Activated naive CD4-positive, alpha-beta T cell treated with Interleukin-2 at 50 U/mL for 16 hours (primary cell): ENCODE measurements at regions not wholly inside any gene's neighbourhood (a gene's known extent, or its start where the extent isn't known, plus 50 kb on each side); places are given as distances from the start of the nearest gene placed in this dataset.

Experiments used
- DNase-seq: peaks from one replicate; pipeline ENCODE4 v3.0.0-alpha.2; 2020

DNA sequence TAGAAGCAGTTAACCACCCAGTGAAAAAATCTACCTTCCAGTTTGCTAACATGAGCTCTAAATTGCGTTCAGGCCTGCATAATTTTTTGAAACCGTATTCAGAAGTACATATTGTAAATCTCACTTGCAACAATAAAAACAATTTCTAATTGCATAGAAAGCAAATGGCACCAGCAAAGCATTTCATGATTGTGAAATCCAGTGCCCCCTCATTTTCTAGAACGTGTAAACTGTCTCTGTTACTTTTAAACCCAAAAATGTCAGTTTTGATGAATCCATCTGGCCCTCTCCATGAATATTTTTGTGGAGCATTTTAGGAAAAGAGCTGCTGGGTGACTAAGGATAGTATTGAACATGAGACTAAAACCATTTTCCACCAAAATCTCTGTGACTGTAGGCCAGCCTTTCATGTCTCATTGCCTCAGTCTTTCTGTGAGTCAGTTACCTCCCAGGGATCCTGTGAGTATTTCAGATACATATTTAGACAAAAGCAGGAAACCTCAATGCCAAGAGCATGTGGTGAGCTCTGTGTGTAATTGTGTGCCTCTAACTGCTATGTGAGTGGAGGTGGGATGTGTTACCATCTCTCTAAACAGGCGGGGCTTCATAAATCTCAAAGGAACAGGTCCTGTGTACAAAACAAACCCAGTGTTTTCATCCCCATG is 477.8 kb upstream of the DCC start:
- no peak for DNase-seq

DNA sequence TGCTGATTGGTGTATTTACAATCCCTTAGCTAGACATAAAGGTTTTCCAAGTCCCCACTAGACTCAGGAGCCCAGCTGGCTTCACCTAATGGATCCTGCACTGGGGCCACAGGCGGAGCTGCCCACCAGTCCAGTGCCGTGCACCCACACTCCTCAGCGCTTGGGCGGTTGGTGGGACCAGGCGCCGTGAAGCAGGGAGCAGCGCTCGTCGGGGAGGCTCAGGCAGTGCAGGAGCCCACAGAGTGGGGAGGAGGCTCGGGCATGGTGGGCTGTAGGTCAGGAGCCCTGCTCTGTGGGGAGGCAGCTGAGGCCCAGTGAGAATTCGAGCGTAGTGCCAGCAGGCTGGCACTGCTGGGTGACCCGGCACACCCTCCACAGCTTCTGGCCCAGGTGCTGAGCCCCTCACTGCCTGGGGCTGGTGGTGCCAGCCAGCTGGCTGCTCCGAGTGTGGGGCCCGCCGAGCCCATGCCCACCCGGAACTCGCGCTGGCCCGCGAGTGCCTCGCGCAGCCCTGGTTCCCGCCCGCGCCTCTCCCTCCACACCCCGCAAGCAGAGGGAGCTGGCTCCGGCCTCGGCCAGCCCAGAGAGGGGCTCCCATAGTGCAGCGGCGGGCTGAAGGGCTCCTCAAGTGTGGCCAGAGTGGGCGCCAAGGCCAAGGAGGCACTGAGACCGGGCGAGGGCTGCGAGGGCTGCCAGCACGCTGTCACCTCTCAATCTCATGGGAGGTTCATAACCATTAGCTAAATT is 475.6 kb upstream of the DCC start:
- no peak for DNase-seq

DNA sequence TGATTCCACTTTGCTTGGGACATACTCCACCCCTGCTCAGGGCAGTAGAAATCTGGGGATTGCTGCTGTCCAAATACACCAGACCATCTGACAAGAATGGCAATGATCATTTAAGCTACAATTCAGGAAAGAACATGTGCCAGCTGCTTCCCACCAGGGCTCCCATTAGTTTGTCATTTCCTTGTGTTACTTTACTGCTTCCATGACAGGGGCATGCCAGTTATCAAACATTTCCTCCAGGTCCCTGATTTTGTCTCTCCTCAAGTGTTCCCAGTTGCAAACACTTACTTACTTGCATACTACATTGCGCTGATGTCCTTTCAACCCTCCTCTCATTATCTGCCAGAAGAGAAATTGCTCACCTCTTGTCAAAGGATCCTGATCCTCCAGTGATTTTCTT is 474.5 kb upstream of the DCC start:
- DNase-seq: no peak

DNA sequence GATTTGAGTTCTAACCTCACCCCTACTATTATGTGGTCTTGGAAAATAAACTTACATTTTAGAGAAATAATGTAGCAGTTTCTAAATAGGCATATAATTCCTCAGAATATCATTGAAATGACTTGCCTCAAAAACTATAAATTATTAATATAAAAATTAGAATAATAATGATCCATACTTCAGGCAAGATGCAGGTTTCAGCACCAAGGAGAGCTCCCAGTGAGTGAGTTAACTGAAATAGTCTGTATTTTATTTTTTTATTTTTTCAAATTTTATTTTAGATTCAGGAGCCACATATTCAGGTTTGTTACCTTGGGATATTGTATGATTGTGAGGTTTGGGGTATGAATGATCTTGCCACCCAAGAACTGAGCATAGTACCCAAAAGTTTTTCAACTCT is 472.2 kb upstream of the DCC start:
- no peak for DNase-seq

DNA sequence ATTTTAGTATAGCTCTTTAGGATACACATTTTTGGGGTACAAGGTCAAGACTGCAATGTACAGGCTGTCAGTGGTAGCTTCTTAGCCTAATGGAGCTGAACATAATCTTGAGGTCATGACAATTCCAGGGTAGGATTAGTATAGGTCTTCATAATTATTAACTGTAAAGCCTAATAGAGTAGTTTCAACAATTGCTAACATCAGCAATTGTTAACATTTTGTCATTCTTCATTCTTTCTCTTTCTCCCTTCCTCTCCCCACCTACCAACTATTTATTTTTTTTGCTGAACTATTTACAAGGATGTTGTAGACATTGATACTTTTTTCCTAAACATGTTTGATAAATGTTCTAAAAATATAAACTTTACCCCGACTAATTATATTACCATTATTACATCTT is 461.3 kb upstream of the DCC start:
- DNase-seq: no peak

DNA sequence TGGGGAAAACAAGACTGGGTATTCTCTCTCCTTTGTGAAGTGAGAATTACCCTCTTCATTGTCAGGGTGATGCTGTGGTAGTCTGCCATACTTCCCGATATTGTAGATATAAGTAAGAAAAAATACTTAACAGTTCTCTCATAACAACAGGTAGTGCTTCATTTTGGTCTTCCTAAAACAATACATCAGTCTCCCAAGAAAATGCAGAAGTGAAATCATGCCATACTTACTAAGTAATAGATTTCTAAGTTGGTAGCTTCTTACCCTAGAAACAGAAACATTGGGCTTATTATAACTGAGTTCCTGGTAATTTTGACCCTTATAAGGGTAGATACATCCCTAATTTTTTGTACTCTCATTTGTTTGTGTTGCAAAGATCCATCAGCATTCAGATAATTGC is 460.7 kb upstream of the DCC start:
- DNase-seq: no peak

DNA sequence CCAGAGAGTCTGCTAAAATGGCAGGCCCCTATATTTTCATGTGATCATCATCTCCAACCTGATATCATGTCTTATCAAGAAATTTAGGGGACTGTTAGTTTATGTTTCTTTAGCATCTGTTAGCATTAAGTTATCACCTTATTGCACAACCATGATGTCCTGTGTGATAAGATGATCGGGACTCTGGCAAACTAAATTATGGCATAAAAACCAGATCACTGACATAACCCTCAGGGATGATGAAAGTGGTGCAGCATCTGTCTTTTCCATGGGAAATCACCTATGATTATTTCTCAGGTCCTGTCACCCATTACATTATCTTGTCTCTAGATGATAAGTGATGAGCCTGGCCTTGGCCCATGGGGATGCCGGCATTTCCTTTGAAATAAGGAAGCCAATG is 458.6 kb upstream of the DCC start:
- DNase-seq: no peak

DNA sequence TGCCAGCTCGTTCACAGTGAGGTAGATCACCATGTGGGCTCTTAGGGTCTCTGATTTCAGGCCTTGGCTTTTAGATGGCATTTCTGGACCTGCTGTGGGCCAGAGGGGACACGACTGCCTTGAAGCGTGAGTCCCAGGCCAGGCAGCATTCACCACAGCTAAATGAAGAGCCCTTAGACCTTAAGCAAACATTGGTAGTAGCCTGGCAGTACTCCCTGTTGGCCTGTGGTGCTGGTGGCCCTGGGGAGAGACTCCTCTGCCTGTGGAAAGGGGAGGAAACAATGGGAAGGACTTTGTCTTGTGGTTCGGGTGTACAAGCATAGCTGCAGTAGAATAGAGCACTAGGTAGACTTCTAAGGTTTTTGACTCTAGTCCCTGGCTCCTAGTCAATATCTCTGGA is 456.0 kb upstream of the DCC start:
- DNase-seq: no peak

DNA sequence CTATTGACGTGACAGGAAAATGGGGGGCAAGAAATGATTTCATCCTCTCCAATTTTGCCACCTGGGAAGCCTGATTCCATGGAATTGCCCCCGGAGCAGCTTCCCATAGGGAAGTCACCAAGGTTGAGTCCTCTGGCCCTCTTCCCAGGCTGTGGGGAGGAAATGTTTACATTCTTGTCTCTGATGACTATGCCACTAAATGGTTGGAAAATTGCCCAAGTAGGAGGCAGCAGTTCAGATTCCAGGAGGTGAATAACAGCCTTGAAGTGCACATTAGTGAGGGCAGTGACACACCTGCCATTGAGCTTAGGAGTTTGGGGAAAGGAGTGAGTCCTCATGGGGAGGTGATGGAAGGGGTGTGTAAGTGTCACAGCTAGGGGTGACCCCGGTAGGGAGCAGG is 449.2 kb upstream of the DCC start:
- DNase-seq: no peak

DNA sequence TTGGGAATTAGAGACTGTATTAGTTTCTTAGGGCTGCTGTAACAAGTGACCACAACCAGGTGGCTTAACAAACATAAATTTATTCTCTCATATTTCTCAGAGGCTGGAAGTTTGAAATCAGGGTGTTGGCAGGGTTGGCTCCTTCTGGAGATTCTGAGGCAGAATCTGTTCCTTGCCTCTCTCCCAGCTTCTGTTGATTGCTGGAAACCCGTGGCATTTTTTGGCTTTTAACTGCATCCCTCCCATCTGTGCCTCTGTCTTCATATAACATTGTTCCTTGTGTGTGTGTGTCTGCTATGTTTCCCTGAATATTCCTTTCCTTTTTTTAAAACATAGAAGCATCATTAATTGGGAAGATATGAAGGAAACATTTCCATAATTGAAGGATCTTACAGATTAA is 448.1 kb upstream of the DCC start:
- DNase-seq: no peak

DNA sequence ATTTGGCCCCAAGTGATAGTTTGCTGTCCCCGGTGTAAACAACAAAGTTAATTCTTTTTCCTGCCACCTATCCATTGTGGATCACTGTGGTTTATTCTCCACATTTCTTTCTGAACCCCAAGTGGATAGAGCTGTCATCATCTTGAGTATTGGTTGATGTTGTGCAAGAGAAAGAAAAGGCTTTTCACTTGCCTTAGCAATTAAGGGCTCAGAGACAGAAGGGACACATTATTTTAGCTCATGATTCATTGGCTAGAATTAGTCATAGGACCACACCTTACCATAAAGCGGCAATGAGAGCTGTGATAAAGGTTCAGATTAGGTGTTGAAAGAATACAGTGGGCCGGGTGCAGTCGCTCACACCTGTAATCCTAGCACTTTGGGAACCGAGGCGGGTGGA is 442.1 kb upstream of the DCC start:
- DNase-seq: no peak

DNA sequence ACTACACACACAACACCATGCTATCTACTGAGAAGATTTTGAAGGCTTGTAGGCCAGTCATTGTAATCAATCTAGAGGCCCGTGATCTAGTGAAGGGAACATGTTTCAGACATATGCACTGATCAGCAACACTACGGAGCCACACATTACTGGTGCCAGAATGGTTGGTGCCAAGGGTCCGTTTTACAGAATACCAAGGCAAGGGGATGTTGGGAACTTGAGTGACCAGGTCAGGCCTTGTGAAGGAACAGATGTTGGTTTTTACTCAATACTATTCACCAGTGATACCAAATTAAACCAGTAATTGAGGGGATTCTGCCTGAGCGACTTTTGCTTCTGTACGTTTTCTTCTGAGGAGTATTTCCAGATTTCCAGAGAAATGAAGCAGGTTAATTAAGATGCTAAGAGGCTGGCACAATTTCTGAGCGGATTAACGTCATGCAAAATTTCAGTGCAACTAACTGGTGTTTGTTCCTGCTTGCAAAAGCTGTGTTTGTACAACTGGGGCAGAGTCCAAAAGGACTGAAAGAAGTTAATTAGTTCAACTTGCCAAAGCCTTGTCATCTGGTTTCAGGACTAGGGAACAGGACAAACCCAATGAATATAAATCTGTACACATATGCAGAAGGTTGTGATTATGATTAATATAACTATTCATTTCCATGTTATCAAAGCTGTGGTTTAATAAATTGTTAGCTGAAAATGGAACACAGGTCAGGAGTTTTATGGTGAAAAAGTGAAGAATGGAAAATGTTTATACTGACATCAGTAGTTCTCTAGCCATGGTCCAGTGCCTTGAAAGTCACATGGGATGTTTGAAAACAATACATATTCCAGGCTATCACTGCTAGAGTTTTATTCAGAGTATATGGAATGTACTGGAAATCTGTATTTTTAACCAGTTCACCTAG is 432.1 kb upstream of the DCC start:
- no peak for DNase-seq

DNA sequence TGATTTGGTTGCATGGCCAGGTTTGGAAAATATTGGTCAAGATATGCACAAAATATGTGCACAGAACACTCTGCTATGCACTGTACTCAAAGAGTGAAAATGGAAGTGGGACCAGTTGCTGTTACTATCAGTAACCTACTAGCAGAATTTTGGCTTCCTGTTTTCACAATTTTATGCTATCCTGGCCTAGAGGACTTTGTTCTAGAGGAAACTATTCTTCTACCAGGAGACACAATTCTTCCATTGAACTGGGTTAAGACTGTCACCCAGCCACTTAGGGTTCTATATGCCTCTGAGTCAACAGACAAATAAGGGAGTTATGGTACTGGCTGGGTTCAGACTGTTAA is 431.4 kb upstream of the DCC start:
- DNase-seq: no peak

DNA sequence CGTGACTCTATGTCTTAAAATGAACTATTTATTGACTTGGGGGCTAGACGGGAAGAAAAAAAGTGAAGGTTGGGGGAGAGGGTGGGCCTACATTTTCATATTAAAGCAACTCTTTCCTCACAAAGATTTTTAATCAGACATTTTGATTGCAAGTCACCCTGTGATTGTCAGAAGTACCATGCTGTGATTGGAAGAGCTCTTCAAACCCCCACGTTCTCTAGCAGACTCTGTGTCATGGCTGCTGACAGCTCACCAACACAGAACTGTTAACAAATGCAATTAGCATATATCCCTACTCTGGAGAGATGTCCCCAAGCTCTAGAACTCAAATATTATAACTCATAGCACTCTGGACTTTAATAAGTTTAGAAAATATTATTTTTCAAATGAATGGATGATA is 428.4 kb upstream of the DCC start:
- DNase-seq: no peak

DNA sequence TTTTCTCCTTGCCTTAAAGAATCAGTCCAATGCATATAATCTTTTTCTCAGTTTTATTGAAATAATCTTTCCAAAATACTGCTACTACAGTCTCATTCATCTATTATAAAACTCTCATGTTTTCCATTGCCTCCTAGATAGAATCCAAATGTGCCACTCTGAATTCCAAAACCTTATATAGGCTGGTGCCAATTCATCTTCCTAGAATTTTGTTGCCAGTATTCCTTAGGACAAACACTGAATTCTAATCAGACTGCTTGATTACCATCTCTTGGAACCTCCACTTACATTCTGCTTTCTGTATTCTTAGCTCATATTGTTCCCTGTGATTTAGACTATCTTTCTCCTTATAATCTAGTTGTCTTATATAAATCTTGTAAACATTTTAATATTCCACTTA is 427.6 kb upstream of the DCC start:
- DNase-seq: no peak

DNA sequence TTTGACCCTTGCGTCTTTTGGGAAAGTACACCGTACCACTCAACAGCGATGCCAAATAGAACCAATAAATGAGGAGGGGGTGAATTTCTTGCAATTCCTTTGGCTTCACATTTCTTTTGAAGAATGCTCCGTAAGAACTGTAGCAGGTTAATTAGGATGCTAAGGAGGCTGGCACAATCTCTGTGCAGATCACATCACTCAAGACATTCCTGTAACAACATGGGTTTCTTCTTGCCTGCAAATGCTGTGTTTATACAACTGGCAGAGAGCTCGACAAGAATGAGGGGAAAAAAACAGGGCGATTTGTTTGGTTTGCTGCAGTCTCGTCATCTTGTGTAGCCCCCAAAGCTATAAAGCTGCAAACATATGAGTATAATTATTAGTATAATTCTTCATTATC is 424.8 kb upstream of the DCC start:
- DNase-seq: no peak

DNA sequence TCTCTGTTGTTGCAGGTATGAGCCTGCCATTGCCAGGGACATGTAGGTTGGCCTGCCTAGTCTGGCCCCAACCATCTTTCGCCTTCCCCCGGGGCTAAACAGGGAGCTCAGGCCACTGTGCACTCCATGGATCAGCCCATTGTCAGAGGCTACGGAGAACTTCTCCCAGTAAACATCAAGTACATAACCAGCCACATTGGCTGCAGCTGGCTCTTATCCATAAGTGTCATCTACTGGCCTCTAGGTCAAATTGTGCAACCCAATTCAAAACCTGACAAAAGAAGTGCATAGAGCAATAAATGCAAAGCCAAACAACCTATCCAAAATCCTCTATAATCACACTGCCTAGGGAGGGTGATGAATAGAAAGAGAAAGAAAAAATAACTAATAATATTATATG is 418.1 kb upstream of the DCC start:
- DNase-seq: no peak

DNA sequence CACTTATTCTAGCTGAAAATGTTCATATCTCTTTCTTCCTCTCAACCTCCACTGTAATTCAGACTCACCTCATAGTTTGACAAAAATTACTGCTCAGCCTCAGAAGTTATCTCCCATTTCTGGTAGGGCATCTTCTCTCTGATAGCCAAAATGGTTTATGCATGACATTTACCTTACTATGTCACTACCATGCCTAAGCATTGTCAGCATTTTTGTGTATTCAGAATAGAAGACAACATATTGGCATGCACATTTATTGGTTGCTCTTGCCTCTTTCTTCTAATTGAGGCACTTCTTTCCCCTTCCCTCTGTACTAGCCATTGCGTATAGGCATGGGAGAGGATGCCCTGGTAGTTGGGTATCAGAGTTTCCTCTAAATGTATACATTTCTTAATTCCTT is 406.1 kb upstream of the DCC start:
- no peak for DNase-seq

DNA sequence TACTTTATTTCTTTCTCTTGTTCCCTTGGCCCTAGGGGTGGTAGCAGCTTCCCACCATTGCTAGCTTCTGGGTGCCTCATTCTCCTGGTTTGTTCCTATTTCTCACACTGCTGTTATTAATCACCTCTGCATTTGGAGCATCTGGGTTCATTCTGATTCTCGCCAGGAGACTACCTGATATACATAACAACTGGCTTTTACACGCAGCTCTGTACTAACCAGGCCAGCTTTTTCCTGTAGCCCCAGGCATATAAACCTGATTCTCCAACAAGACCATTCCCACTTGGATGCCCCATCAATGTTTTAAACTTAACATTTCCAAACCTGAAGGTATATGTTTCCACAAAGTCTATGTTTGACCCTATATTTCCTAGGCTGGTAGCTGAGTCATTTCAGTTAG is 403.9 kb upstream of the DCC start:
- no peak for DNase-seq

DNA sequence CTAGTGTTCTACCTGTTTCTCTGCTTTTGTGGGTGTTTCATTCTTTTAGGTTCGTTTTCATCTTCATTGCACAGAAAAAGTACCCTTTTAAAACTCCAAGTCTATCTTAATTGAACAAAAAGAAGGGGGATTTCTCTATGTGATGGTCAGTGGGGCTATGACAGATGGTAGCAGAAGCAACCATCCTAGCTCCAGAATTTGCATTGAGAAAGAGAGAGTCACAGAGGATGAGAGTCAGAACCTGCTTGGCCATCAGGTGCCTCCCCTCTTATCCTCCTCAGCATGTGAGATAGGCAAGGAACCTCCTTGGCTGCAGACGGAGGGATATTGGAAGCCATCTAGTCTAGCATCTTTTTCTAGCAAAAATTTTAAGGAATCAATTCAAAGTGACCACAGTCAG is 398.0 kb upstream of the DCC start:
- no peak for DNase-seq

DNA sequence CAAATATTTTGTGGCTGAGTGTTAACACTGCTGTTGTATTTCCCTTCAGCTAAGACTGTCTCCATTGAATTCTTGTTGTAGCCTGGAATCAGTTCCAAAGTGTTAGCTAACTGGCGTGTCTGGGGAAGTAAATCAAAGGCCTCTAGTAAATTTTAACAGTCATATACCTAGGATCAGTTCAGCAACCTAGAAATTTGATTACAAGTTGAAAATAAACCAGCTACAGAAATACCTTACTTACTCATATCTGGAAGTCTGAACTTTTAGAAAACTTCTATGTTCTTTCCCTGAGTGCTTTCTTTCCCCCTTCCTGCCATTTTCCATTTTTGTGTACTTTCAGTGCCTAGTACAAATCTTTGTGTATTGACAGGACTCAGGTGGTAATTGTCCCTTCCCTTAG is 396.7 kb upstream of the DCC start:
- no peak for DNase-seq

DNA sequence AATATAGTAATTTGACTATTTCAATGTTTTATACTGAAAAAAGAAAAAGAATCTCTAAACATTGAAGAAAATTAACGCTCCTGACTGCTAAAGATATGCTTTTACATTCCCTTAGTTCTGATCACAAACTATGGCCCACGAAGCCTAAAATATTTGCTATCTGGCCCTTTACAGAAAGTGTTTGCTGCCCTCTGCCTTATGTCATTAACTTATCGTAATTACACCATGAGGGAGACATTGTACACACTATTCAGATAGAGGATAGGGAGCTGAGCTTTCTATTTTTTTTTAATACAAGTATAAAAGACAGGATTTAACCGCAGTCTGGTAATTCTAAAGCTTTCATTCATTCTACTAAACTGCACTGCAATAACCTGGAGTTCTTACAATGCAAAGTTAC is 393.1 kb upstream of the DCC start:
- DNase-seq: no peak

DNA sequence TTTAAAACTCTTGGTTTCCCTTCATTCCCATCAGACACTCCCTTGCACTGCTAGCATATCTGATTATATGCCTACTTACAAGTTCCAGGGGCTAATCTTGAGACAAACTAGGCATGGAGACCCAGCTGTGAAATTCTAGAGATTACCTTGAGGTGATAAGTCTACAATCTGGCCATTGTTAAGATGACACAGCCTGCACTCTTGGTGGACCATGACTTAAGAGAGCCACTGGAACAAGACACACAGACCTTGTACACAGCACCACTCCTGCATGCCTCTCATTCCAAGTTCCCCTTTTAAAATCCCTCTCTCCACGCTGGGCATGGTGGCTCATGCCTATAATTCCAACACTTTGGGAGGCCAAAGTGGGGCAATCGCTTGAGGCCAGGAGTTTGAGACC is 387.2 kb upstream of the DCC start:
- DNase-seq: no peak

DNA sequence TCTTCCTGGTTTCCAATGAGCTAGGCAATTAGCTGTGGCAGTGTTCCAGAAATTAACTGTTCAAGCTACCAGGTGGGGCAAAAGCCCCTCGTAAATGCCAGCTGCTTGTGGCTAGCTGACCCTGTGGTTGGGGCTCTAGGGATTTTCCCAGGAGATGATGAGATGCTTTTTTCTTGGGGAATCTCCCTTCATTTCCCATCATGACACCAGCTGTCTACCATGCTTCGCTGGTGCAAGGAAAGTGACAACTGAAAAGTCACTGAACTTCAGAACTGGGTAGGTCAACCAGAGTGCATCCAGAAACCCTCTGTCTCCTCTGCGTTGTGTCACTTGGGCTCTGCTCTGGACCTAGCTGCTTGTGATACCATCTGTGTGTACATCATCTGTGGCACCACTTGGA is 386.5 kb upstream of the DCC start:
- DNase-seq: no peak
